ENCODE measurements at regions not wholly inside any gene's neighbourhood (a gene's known extent, or its start where the extent isn't known, plus 50 kb on each side); places are given as distances from the start of the nearest gene placed in this dataset.
"Not testable (repeated sequence)": the region's sequence is repeated elsewhere in the genome, so short reads cannot be mapped to it uniquely, and the experiment has no call there.

GRCh38 chr3:82585591-82585990 lies 824.1 kb upstream of the GBE1 start:
- H3K27me3 ChIP-seq (ENCODE audit: insufficient read depth, low read length); H2AFZ ChIP-seq (ENCODE audit: insufficient read depth, low read length, poor library complexity): not testable (repeated sequence)
- WGBS (ENCODE audit: extremely low coverage, insufficient coverage, insufficient read length): no CpG with 5 or more reads among the region's 2 CpGs

GRCh38 chr3:82584861-82585260 lies 823.4 kb upstream of the GBE1 start:
- not testable (repeated sequence) for H3K4me3 ChIP-seq (ENCODE audit: low read depth, low read length); H3K79me2 ChIP-seq (ENCODE audit: control insufficient read depth, insufficient read depth, low read length, poor library complexity); H3K14ac ChIP-seq (ENCODE audit: low read length); H3K27me3 ChIP-seq (ENCODE audit: insufficient read depth, low read length); H3K4ac ChIP-seq (ENCODE audit: low read depth, low read length); H2BK120ac ChIP-seq (ENCODE audit: insufficient read depth, low read length, poor library complexity); DNase-seq; H2BK5ac ChIP-seq (ENCODE audit: low read depth, low read length, poor library complexity); H3K36me3 ChIP-seq (ENCODE audit: control insufficient read depth in 1 of 2, insufficient read depth in 2 of 2, low read length in 2 of 2); H2BK12ac ChIP-seq (ENCODE audit: low read length); H4K91ac ChIP-seq (ENCODE audit: low read depth, low read length); H2AFZ ChIP-seq (ENCODE audit: insufficient read depth, low read length, poor library complexity); H3K4me1 ChIP-seq (ENCODE audit: control insufficient read depth in 1 of 2, insufficient read depth in 2 of 2, low read length in 2 of 2); H4K8ac ChIP-seq (ENCODE audit: low read depth, low read length); H3K9ac ChIP-seq (ENCODE audit: low read length); H3K79me1 ChIP-seq (ENCODE audit: low read length); H3K27ac ChIP-seq (ENCODE audit: low read depth, low read length); H3K18ac ChIP-seq (ENCODE audit: low read length); H3K9me3 ChIP-seq (ENCODE audit: insufficient read depth, low read depth, low read length); H4K12ac ChIP-seq (ENCODE audit: low read depth, low read length); H3K23ac ChIP-seq (ENCODE audit: low read length); H3K4me2 ChIP-seq (ENCODE audit: low read length); H2AK5ac ChIP-seq (ENCODE audit: low read length)
- no CpG with 5 or more reads among the region's 27 CpGs for WGBS (ENCODE audit: extremely low coverage, insufficient coverage, insufficient read length)

More at GRCh38 chr3:82585591-82585990, 824.1 kb upstream of the GBE1 start:
- H4K8ac ChIP-seq (ENCODE audit: low read depth, low read length); H3K27ac ChIP-seq (ENCODE audit: low read depth, low read length); H3K4me3 ChIP-seq (ENCODE audit: low read depth, low read length); H3K36me3 ChIP-seq (ENCODE audit: control insufficient read depth in 1 of 2, insufficient read depth in 2 of 2, low read length in 2 of 2); H4K12ac ChIP-seq (ENCODE audit: low read depth, low read length); H2BK12ac ChIP-seq (ENCODE audit: low read length); H3K79me1 ChIP-seq (ENCODE audit: low read length); H3K9ac ChIP-seq (ENCODE audit: low read length); H2BK120ac ChIP-seq (ENCODE audit: insufficient read depth, low read length, poor library complexity); H3K14ac ChIP-seq (ENCODE audit: low read length); H3K23ac ChIP-seq (ENCODE audit: low read length); H3K4me1 ChIP-seq (ENCODE audit: control insufficient read depth in 1 of 2, insufficient read depth in 2 of 2, low read length in 2 of 2); DNase-seq; H2BK5ac ChIP-seq (ENCODE audit: low read depth, low read length, poor library complexity); H4K91ac ChIP-seq (ENCODE audit: low read depth, low read length); H3K9me3 ChIP-seq (ENCODE audit: insufficient read depth, low read depth, low read length); H3K4ac ChIP-seq (ENCODE audit: low read depth, low read length); H2AK5ac ChIP-seq (ENCODE audit: low read length); H3K18ac ChIP-seq (ENCODE audit: low read length); H3K4me2 ChIP-seq (ENCODE audit: low read length); H3K79me2 ChIP-seq (ENCODE audit: control insufficient read depth, insufficient read depth, low read length, poor library complexity): not testable (repeated sequence)

- H3K79me2 ChIP-seq (ENCODE audit: control insufficient read depth, insufficient read depth, low read length, poor library complexity); H3K36me3 ChIP-seq (ENCODE audit: control insufficient read depth in 1 of 2, insufficient read depth in 2 of 2, low read length in 2 of 2); DNase-seq; H4K8ac ChIP-seq (ENCODE audit: low read depth, low read length); H3K27me3 ChIP-seq (ENCODE audit: insufficient read depth, low read length); H3K14ac ChIP-seq (ENCODE audit: low read length); H3K23ac ChIP-seq (ENCODE audit: low read length); H2BK12ac ChIP-seq (ENCODE audit: low read length); H3K4me3 ChIP-seq (ENCODE audit: low read depth, low read length); H2AFZ ChIP-seq (ENCODE audit: insufficient read depth, low read length, poor library complexity); H3K4me2 ChIP-seq (ENCODE audit: low read length); H3K4me1 ChIP-seq (ENCODE audit: control insufficient read depth in 1 of 2, insufficient read depth in 2 of 2, low read length in 2 of 2); H3K79me1 ChIP-seq (ENCODE audit: low read length); H2BK5ac ChIP-seq (ENCODE audit: low read depth, low read length, poor library complexity); H3K9ac ChIP-seq (ENCODE audit: low read length); H3K18ac ChIP-seq (ENCODE audit: low read length); H2AK5ac ChIP-seq (ENCODE audit: low read length); H4K12ac ChIP-seq (ENCODE audit: low read depth, low read length); H3K4ac ChIP-seq (ENCODE audit: low read depth, low read length); H2BK120ac ChIP-seq (ENCODE audit: insufficient read depth, low read length, poor library complexity); H3K27ac ChIP-seq (ENCODE audit: low read depth, low read length); H3K9me3 ChIP-seq (ENCODE audit: insufficient read depth, low read depth, low read length); H4K91ac ChIP-seq (ENCODE audit: low read depth, low read length): not testable (repeated sequence)
- WGBS (ENCODE audit: extremely low coverage, insufficient coverage, insufficient read length): no CpG with 5 or more reads among the region's 25 CpGs
Measured at GRCh38 chr3:82584415-82584814, 823.0 kb upstream of the GBE1 start.

- H3K4me1 ChIP-seq (ENCODE audit: control insufficient read depth in 1 of 2, insufficient read depth in 2 of 2, low read length in 2 of 2): no peaks in the 10 kb centered on the region
- no peak overlapping the region for H3K4me2 ChIP-seq (ENCODE audit: low read length)
- no peak overlapping the region for H2AK5ac ChIP-seq (ENCODE audit: low read length)
- H4K91ac ChIP-seq (ENCODE audit: low read depth, low read length): no peak overlapping the region
- no peak overlapping the region for H4K8ac ChIP-seq (ENCODE audit: low read depth, low read length)
- H3K36me3 ChIP-seq (ENCODE audit: control insufficient read depth in 1 of 2, insufficient read depth in 2 of 2, low read length in 2 of 2): no peaks in the 10 kb centered on the region
- H3K23ac ChIP-seq (ENCODE audit: low read length): no peak overlapping the region
- no peaks in the 10 kb centered on the region for H3K79me1 ChIP-seq (ENCODE audit: low read length)
- no peaks in the 10 kb centered on the region for H3K79me2 ChIP-seq (ENCODE audit: control insufficient read depth, insufficient read depth, low read length, poor library complexity)
- no peak overlapping the region for H3K14ac ChIP-seq (ENCODE audit: low read length)
- H2BK120ac ChIP-seq (ENCODE audit: insufficient read depth, low read length, poor library complexity): no peak overlapping the region
- no peaks in the 10 kb centered on the region for H3K27me3 ChIP-seq (ENCODE audit: insufficient read depth, low read length)
- no peak overlapping the region for H2AFZ ChIP-seq (ENCODE audit: insufficient read depth, low read length, poor library complexity)
- DNase-seq: no peak
- no peak overlapping the region for H3K9ac ChIP-seq (ENCODE audit: low read length)
- H4K12ac ChIP-seq (ENCODE audit: low read depth, low read length): no peak overlapping the region
- H3K9me3 ChIP-seq (ENCODE audit: insufficient read depth, low read depth, low read length): no peaks in the 10 kb centered on the region
- no peak overlapping the region for H3K18ac ChIP-seq (ENCODE audit: low read length)
- H3K4ac ChIP-seq (ENCODE audit: low read depth, low read length): no peak overlapping the region
- H2BK12ac ChIP-seq (ENCODE audit: low read length): no peak overlapping the region
- no CpG with 5 or more reads among the region's 3 CpGs for WGBS (ENCODE audit: extremely low coverage, insufficient coverage, insufficient read length)
- no peak overlapping the region for H2BK5ac ChIP-seq (ENCODE audit: low read depth, low read length, poor library complexity)
- no peak overlapping the region for H3K4me3 ChIP-seq (ENCODE audit: low read depth, low read length)
- no peak overlapping the region for H3K27ac ChIP-seq (ENCODE audit: low read depth, low read length)
Measured at GRCh38 chr3:82581350-82581749, 819.9 kb upstream of the GBE1 start.

Measured in trophoblast cell (in vitro differentiated cells and primary cell).